Spinal cord (tissue), 9 donors: ENCODE measurements at regions not wholly inside any gene's neighbourhood (a gene's known extent, or its start where the extent isn't known, plus 50 kb on each side); places are given as distances from the start of the nearest gene placed in this dataset.
"Not testable (repeated sequence)": the region's sequence is repeated elsewhere in the genome, so short reads cannot be mapped to it uniquely, and the experiment has no call there.

Source experiments
- DNase-seq, 6 donors: peaks; one replicate each; pipeline versions ENCODE4 v3.0.0 to v3.0.0-alpha.2; 2013 to 2015; ENCODE audit warnings: low spot score in 6 of 6, low read depth in 4 of 6
- H3K27ac ChIP-seq: one replicate; pipeline ENCODE4 v1.5.1; 2013; ENCODE audit warnings: low read depth, low read length, control low read depth
- H3K27me3 ChIP-seq: one replicate; pipeline ENCODE4 v1.6.1; 2013; ENCODE audit warnings: low read length; ENCODE audit not compliant: control insufficient read depth, insufficient read depth
- H3K36me3 ChIP-seq: one replicate; pipeline ENCODE4 v1.6.1; 2013; ENCODE audit warnings: low read length; ENCODE audit not compliant: control insufficient read depth, insufficient read depth
- H3K4me1 ChIP-seq: one replicate; pipeline ENCODE4 v1.6.1; 2013; ENCODE audit warnings: low read length; ENCODE audit not compliant: control insufficient read depth, insufficient read depth
- H3K4me3 ChIP-seq: one replicate; pipeline ENCODE4 v1.5.1; 2013; ENCODE audit warnings: low read depth, low read length, control low read depth
- H3K9me3 ChIP-seq: one replicate; pipeline ENCODE4 v1.6.1; 2013; ENCODE audit warnings: low read length; ENCODE audit not compliant: control insufficient read depth, insufficient read depth
- WGBS: methylation state at CpG from one replicate; pipeline ENCODE4 v1.1.5; 2013; ENCODE audit warnings: missing lambda C conversion rate; ENCODE audit not compliant: insufficient coverage; 5-methylcytosine and 5-hydroxymethylcytosine counted together
- donor health status: healthy.

GRCh38 chr12:13336216-13336615, 139.7 kb downstream of the EMP1 start:
- no peak overlapping the region for H3K4me3 ChIP-seq
- H3K27ac ChIP-seq = no peak overlapping the region
- no peaks in the 10 kb centered on the region for H3K27me3 ChIP-seq
- DNase-seq = no peak
- H3K4me1 ChIP-seq = no peaks in the 10 kb centered on the region
- 96% methylated on average over 3 of the region's 4 CpGs for WGBS
- H3K9me3 ChIP-seq = peaks cover 2% of the 10 kb centered on the region
- no peaks in the 10 kb centered on the region for H3K36me3 ChIP-seq

- no peak overlapping the region for H3K27ac ChIP-seq
- peak in 1 of 6 donors; percentile 6 for DNase-seq
- H3K9me3 ChIP-seq = peaks cover 4% of the 10 kb centered on the region
- H3K4me3 ChIP-seq = no peak overlapping the region
- no peaks in the 10 kb centered on the region for H3K36me3 ChIP-seq
- WGBS = 60% methylated on average over 1 of the region's 3 CpGs
- no peaks in the 10 kb centered on the region for H3K27me3 ChIP-seq
- no peaks in the 10 kb centered on the region for H3K4me1 ChIP-seq
Observed at GRCh38 chr12:13328535-13328934, 132.0 kb downstream of the EMP1 start.

DNA sequence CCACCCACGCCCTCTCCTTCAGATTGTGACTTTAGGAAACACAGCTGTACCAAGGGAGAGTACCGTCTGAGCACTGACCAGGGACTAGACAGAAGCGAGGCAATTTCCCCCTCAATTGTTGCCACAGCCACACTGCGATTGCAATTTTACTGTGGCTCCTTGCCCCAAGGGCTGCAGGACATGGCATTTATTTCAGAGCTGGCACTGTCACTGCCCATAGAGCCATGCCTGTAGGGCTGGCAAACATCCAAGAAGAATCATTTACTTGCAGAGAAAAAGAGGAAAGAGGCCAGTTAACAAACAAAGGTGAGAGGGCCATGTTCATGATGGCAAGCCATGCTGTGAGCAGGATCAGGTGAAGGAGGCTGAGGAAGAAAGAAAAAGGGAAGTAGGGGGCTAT, 129.6 kb downstream of the EMP1 start:
- Histone ChIP-seq H3K4me3 (no peak overlapping the region), H3K9me3 (peaks cover under 1% of the 10 kb centered on the region), H3K27me3 (no peaks in the 10 kb centered on the region), H3K27ac (no peak overlapping the region), H3K36me3 (no peaks in the 10 kb centered on the region), H3K4me1 (no peaks in the 10 kb centered on the region)
- peak in 5 of 6 donors; percentile 14 to 73 (median 21) for DNase-seq
- WGBS = 45% methylated on average over 4 of the region's 4 CpGs

DNA sequence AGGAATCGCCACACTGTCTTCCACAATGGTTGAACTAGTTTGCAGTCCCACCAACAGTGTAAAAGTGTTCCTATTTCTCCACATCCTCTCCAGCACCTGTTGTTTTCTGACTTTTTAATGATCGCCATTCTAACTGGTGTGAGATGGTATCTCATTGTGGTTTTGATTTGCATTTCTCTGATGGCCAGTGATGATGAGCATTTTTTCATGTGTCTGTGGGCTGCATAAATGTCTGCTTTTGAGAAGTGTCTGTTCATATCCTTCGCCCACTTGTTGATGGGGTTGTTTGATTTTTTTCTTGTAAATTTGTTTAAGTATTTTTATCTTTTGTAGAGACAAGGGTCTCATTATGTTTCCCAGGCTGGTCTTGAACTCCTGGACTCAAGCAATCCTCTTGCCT, 128.5 kb downstream of the EMP1 start:
- not testable (repeated sequence) for H3K27ac ChIP-seq, H3K4me1 ChIP-seq, H3K9me3 ChIP-seq, H3K36me3 ChIP-seq, DNase-seq, H3K4me3 ChIP-seq, H3K27me3 ChIP-seq
- WGBS = no CpG with 5 or more reads among the region's 3 CpGs

GRCh38 chr12:13318231-13319015, 121.9 kb downstream of the EMP1 start:
- Histone ChIP-seq H3K27me3 (no peaks in the 10 kb centered on the region), H3K36me3 (no peaks in the 10 kb centered on the region), H3K27ac (no peak overlapping the region), H3K4me3 (no peak overlapping the region), H3K4me1 (no peaks in the 10 kb centered on the region), H3K9me3 (peaks cover 9% of the 10 kb centered on the region)
- DNase-seq = no peak
- 80% methylated on average over 1 of the region's 3 CpGs for WGBS

GRCh38 chr12:13316587-13317246, 120.2 kb downstream of the EMP1 start:
- Histone ChIP-seq H3K4me3 (no peak overlapping the region), H3K9me3 (peaks cover 9% of the 10 kb centered on the region), H3K36me3 (no peaks in the 10 kb centered on the region), H3K4me1 (no peaks in the 10 kb centered on the region), H3K27me3 (no peaks in the 10 kb centered on the region), H3K27ac (no peak overlapping the region)
- no peak for DNase-seq
- WGBS = 92% methylated on average over 5 of the region's 7 CpGs

DNA sequence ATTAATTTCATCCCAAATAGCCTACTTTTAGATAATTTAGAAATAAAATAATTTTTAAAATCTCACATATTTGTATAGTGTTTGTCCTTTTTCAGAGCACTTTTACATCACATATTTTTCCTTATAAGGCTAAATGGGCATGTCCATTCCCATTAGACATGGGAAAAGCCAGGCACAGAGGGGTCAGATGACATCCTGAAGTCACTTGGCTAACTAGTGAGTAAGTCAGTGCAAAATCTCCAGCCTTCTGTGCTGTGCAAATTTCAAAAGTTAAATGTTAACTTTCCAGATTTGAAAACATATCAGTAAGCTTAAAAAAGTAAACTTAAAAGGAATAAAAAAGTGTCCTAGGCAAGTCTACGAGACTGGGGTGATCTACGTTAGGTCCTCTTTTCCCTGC, 117.4 kb downstream of the EMP1 start:
- Histone ChIP-seq H3K27me3 (no peaks in the 10 kb centered on the region), H3K4me3 (no peak overlapping the region), H3K27ac (no peak overlapping the region), H3K9me3 (peaks cover 9% of the 10 kb centered on the region), H3K4me1 (no peaks in the 10 kb centered on the region), H3K36me3 (no peaks in the 10 kb centered on the region)
- DNase-seq = no peak
- 83% methylated on average over 2 of the region's 2 CpGs for WGBS

- H3K27me3 ChIP-seq = no peaks in the 10 kb centered on the region
- H3K27ac ChIP-seq = no peak overlapping the region
- DNase-seq = peak in 1 of 6 donors; percentile 54
- H3K36me3 ChIP-seq = no peaks in the 10 kb centered on the region
- peaks cover 4% of the 10 kb centered on the region for H3K9me3 ChIP-seq
- H3K4me1 ChIP-seq = no peaks in the 10 kb centered on the region
- no peak overlapping the region for H3K4me3 ChIP-seq
- 100% methylated on average over 1 of the region's 4 CpGs for WGBS
Observed at GRCh38 chr12:13311551-13311950, 115.0 kb downstream of the EMP1 start.

- WGBS = 78% methylated on average over 4 of the region's 4 CpGs
- H3K27me3 ChIP-seq = no peaks in the 10 kb centered on the region
- no peak overlapping the region for H3K4me3 ChIP-seq
- H3K9me3 ChIP-seq = peaks cover 2% of the 10 kb centered on the region
- H3K4me1 ChIP-seq = no peaks in the 10 kb centered on the region
- no peaks in the 10 kb centered on the region for H3K36me3 ChIP-seq
- H3K27ac ChIP-seq = no peak overlapping the region
- DNase-seq = no peak
Observed at GRCh38 chr12:13307143-13307816, 110.8 kb downstream of the EMP1 start.
